ENCODE measurements at regions not wholly inside any gene's neighbourhood (a gene's known extent, or its start where the extent isn't known, plus 50 kb on each side); places are given as distances from the start of the nearest gene placed in this dataset.

GRCh38 chr12:23217158-23217557 is 592.2 kb downstream of the ETNK1 start:
- TF ChIP-seq CTCF (IDR thresholded peaks at IDR 0.05; ENCODE audit: insufficient read depth, missing control alignments), result no peak
- no peak for FAIRE-seq
- no peak for DNase-seq (ENCODE audit: insufficient read length, low spot score)

- FAIRE-seq (no peak), DNase-seq (ENCODE audit: insufficient read length, low spot score) (no peak)
- no peak for TF ChIP-seq CTCF (IDR thresholded peaks at IDR 0.05; ENCODE audit: insufficient read depth, missing control alignments)
Observed at GRCh38 chr12:23217667-23218066, 592.7 kb downstream of the ETNK1 start.

- FAIRE-seq, result no peak
- DNase-seq (ENCODE audit: insufficient read length, low spot score), result no peak
- peak; percentile 19 for TF ChIP-seq CTCF (IDR thresholded peaks at IDR 0.05; ENCODE audit: insufficient read depth, missing control alignments)
Observed at GRCh38 chr12:23221066-23221465, 596.1 kb downstream of the ETNK1 start.

GRCh38 chr12:23221926-23222325 is 597.0 kb downstream of the ETNK1 start:
- TF ChIP-seq CTCF (IDR thresholded peaks at IDR 0.05; ENCODE audit: insufficient read depth, missing control alignments), result no peak
- FAIRE-seq (no peak), DNase-seq (ENCODE audit: insufficient read length, low spot score) (no peak)

GRCh38 chr12:23222801-23223200 is 597.8 kb downstream of the ETNK1 start:
- FAIRE-seq, result no peak
- no peak for DNase-seq (ENCODE audit: insufficient read length, low spot score)
- TF ChIP-seq CTCF (IDR thresholded peaks at IDR 0.05; ENCODE audit: insufficient read depth, missing control alignments), result no peak

- FAIRE-seq (no peak), DNase-seq (ENCODE audit: insufficient read length, low spot score) (no peak)
- TF ChIP-seq CTCF (IDR thresholded peaks at IDR 0.05; ENCODE audit: insufficient read depth, missing control alignments), result no peak
Observed at GRCh38 chr12:23228101-23228500, 603.1 kb downstream of the ETNK1 start.

GRCh38 chr12:23230899-23231298 is 605.9 kb downstream of the ETNK1 start:
- DNase-seq (ENCODE audit: insufficient read length, low spot score), result no peak
- no peak for TF ChIP-seq CTCF (IDR thresholded peaks at IDR 0.05; ENCODE audit: insufficient read depth, missing control alignments)
- FAIRE-seq, result no peak
